ENCODE measurements at regions not wholly inside any gene's neighbourhood (a gene's known extent, or its start where the extent isn't known, plus 50 kb on each side); places are given as distances from the start of the nearest gene placed in this dataset.

DNA sequence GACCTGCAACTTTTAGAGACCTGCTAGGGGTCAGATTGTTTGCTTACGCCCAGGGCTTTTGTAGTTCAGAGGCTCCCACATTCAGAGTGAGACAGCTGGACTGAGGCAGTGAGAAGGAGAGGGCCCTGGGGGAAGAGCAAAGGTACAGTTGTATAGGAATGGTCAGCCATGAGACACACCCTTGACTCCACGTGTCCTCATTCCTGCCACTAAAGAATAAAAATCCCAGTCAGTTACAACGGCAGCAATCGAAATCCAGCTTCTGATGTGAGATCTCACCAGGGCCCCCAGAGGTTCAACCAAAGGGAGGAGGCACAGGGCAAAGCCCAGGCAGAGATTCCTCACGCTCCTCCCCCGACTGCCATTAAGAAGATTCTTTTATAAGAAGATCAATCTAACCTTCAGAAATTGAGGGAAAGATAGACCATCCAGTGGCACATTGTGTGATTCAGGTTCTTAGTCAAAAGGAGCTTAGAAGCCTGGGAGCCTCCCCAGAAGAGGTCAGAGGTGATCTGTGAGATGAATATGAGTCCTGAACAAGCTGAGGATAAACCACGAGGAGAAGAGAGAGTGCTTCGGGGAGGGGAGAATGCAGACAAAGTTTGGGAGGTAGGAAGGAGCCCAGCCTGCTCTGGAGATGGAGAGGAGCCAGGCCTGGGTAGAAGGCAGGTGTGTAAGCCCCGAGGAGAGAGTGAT, 317.0 kb downstream of the CYP26B1 start:
- TF ChIP-seq, protein P1, sequence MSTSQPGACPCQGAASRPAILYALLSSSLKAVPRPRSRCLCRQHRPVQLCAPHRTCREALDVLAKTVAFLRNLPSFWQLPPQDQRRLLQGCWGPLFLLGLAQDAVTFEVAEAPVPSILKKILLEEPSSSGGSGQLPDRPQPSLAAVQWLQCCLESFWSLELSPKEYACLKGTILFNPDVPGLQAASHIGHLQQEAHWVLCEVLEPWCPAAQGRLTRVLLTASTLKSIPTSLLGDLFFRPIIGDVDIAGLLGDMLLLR (CRISPR knock-in tag; IDR thresholded peaks at IDR 0.05), result no peak
- TF ChIP-seq ZZZ3 (CRISPR knock-in tag; IDR thresholded peaks at IDR 0.05; ENCODE audit: borderline replicate concordance), result no peak
- TF ChIP-seq, protein P2, sequence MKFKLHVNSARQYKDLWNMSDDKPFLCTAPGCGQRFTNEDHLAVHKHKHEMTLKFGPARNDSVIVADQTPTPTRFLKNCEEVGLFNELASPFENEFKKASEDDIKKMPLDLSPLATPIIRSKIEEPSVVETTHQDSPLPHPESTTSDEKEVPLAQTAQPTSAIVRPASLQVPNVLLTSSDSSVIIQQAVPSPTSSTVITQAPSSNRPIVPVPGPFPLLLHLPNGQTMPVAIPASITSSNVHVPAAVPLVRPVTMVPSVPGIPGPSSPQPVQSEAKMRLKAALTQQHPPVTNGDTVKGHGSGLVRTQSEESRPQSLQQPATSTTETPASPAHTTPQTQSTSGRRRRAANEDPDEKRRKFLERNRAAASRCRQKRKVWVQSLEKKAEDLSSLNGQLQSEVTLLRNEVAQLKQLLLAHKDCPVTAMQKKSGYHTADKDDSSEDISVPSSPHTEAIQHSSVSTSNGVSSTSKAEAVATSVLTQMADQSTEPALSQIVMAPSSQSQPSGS (CRISPR knock-in tag; IDR thresholded peaks at IDR 0.05), result no peak
- TF ChIP-seq, protein P3, sequence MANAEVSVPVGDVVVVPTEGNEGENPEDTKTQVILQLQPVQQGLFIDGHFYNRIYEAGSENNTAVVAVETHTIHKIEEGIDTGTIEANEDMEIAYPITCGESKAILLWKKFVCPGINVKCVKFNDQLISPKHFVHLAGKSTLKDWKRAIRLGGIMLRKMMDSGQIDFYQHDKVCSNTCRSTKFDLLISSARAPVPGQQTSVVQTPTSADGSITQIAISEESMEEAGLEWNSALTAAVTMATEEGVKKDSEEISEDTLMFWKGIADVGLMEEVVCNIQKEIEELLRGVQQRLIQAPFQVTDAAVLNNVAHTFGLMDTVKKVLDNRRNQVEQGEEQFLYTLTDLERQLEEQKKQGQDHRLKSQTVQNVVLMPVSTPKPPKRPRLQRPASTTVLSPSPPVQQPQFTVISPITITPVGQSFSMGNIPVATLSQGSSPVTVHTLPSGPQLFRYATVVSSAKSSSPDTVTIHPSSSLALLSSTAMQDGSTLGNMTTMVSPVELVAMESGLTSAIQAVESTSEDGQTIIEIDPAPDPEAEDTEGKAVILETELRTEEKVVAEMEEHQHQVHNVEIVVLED (CRISPR knock-in tag; IDR thresholded peaks at IDR 0.05; ENCODE audit: borderline replicate concordance), result no peak
- TF ChIP-seq RFX5 (IDR thresholded peaks at IDR 0.05; ENCODE audit: low read depth, low read length), result no peak
- no peak for TF ChIP-seq SMC3 (IDR thresholded peaks at IDR 0.05; ENCODE audit: low read length)
- no peak for TF ChIP-seq EHMT2 (IDR thresholded peaks at IDR 0.05; ENCODE audit: borderline replicate concordance, low read depth, low read length)
- TF ChIP-seq, protein P4, sequence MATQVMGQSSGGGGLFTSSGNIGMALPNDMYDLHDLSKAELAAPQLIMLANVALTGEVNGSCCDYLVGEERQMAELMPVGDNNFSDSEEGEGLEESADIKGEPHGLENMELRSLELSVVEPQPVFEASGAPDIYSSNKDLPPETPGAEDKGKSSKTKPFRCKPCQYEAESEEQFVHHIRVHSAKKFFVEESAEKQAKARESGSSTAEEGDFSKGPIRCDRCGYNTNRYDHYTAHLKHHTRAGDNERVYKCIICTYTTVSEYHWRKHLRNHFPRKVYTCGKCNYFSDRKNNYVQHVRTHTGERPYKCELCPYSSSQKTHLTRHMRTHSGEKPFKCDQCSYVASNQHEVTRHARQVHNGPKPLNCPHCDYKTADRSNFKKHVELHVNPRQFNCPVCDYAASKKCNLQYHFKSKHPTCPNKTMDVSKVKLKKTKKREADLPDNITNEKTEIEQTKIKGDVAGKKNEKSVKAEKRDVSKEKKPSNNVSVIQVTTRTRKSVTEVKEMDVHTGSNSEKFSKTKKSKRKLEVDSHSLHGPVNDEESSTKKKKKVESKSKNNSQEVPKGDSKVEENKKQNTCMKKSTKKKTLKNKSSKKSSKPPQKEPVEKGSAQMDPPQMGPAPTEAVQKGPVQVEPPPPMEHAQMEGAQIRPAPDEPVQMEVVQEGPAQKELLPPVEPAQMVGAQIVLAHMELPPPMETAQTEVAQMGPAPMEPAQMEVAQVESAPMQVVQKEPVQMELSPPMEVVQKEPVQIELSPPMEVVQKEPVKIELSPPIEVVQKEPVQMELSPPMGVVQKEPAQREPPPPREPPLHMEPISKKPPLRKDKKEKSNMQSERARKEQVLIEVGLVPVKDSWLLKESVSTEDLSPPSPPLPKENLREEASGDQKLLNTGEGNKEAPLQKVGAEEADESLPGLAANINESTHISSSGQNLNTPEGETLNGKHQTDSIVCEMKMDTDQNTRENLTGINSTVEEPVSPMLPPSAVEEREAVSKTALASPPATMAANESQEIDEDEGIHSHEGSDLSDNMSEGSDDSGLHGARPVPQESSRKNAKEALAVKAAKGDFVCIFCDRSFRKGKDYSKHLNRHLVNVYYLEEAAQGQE (IDR thresholded peaks at IDR 0.05; ENCODE audit: borderline replicate concordance in 1 of 2, low read depth in 1 of 2, low read length in 2 of 2), result no peak
- no peak for TF ChIP-seq CBX5 (CRISPR knock-in tag; IDR thresholded peaks at IDR 0.05; ENCODE audit: borderline replicate concordance)
- TF ChIP-seq TAF1 (CRISPR knock-in tag; IDR thresholded peaks at IDR 0.05), result no peak
- TF ChIP-seq ZNF629 (CRISPR knock-in tag; conservative IDR thresholded peaks at IDR 0.05), result no peak
- TF ChIP-seq, protein P5, sequence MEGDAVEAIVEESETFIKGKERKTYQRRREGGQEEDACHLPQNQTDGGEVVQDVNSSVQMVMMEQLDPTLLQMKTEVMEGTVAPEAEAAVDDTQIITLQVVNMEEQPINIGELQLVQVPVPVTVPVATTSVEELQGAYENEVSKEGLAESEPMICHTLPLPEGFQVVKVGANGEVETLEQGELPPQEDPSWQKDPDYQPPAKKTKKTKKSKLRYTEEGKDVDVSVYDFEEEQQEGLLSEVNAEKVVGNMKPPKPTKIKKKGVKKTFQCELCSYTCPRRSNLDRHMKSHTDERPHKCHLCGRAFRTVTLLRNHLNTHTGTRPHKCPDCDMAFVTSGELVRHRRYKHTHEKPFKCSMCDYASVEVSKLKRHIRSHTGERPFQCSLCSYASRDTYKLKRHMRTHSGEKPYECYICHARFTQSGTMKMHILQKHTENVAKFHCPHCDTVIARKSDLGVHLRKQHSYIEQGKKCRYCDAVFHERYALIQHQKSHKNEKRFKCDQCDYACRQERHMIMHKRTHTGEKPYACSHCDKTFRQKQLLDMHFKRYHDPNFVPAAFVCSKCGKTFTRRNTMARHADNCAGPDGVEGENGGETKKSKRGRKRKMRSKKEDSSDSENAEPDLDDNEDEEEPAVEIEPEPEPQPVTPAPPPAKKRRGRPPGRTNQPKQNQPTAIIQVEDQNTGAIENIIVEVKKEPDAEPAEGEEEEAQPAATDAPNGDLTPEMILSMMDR (CRISPR knock-in tag; IDR thresholded peaks at IDR 0.05), result no peak

Data from HepG2 (cell line).